Endothelial cell of umbilical vein (primary cell): ENCODE measurements at regions not wholly inside any gene's neighbourhood (a gene's known extent, or its start where the extent isn't known, plus 50 kb on each side); places are given as distances from the start of the nearest gene placed in this dataset.

Source experiments
- POLR2A ChIP-seq: IDR thresholded peaks from 2 replicates; pipeline ENCODE4 v1.6.1; 2012; ENCODE audit warnings: low read depth, mild to moderate bottlenecking, control low read depth, low read length
- POLR2AphosphoS5 ChIP-seq: IDR thresholded peaks from 2 replicates; pipeline ENCODE4 v1.6.1; 2012; ENCODE audit warnings: low read depth, mild to moderate bottlenecking, control low read depth, low read length, moderate library complexity; ENCODE audit not compliant: insufficient read depth
- TF ChIP-seq, protein P1 (sequence below): IDR thresholded peaks from 2 replicates; pipeline ENCODE4 v1.6.1; 2011; ENCODE audit not compliant: insufficient read depth, insufficient read length
- TF ChIP-seq, protein P2 (sequence below), 2 donors: IDR thresholded peaks; 1 replicate in 1 of 2; 2 replicates in 1 of 2; pipeline ENCODE4 v1.5.1; 2011; ENCODE audit warnings: low read length in 2 of 2, mild to moderate bottlenecking in 2 of 2, moderate library complexity in 2 of 2, control low read depth in 1 of 2, inconsistent platforms in 1 of 2, low read depth in 1 of 2; ENCODE audit not compliant: insufficient read depth in 1 of 2; ENCODE audit errors: extremely low read depth in 1 of 2

DNA sequence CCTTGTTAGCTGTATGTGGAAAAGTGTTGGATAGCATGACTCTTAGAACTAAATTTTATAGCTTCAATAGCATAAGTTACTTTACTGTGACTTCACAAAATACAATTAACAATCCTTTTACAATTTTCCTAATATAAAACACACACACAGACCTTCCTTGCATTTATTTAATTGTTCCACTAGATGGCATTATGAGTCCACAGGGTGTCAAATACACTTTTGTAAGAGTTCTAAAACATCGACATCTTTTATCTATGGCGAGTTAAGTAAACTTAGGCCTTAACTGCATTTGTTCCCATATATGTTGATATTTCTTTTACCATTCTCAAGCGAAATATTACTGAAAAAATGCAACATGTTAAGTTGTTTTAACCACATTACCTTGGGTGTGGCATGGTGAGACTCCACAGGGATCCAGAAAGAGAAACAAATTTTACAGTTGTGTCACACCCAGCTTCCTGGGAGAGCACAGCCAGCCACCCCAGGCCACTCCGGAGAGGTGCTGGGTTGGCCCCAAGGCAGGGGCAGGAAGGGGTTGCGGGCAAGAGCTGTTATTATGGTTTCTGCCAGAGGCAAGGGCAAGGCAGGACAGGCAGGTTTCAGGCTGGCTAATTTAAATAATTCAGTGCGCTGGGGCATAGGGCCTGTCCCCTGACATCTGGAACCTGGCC, 312.4 kb upstream of the MC4R start:
- TF ChIP-seq POLR2AphosphoS5 (no peak), POLR2A (no peak)
- TF ChIP-seq, protein P1, sequence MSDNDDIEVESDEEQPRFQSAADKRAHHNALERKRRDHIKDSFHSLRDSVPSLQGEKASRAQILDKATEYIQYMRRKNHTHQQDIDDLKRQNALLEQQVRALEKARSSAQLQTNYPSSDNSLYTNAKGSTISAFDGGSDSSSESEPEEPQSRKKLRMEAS = no peak
- TF ChIP-seq, protein P2, sequence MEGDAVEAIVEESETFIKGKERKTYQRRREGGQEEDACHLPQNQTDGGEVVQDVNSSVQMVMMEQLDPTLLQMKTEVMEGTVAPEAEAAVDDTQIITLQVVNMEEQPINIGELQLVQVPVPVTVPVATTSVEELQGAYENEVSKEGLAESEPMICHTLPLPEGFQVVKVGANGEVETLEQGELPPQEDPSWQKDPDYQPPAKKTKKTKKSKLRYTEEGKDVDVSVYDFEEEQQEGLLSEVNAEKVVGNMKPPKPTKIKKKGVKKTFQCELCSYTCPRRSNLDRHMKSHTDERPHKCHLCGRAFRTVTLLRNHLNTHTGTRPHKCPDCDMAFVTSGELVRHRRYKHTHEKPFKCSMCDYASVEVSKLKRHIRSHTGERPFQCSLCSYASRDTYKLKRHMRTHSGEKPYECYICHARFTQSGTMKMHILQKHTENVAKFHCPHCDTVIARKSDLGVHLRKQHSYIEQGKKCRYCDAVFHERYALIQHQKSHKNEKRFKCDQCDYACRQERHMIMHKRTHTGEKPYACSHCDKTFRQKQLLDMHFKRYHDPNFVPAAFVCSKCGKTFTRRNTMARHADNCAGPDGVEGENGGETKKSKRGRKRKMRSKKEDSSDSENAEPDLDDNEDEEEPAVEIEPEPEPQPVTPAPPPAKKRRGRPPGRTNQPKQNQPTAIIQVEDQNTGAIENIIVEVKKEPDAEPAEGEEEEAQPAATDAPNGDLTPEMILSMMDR (IDR thresholded peaks at IDR 0.05; ENCODE audit: extremely low read depth in 1 of 2, insufficient read depth in 1 of 2, low read depth in 1 of 2, low read length in 2 of 2) = peak; percentile 35 to 37
